T-helper 2 cell (primary cell): ENCODE measurements at regions not wholly inside any gene's neighbourhood (a gene's known extent, or its start where the extent isn't known, plus 50 kb on each side); places are given as distances from the start of the nearest gene placed in this dataset.

Experiments used
- DNase-seq, 5 experiments: peaks; one replicate each; pipeline versions ENCODE4 v3.0.0 to v3.0.0-alpha.2; 2012 to 2022

GRCh38 chr4:22336822-22337221 lies 179.0 kb downstream of the ADGRA3 start:
- no peak for DNase-seq

- no peak for DNase-seq
Measured at GRCh38 chr4:22334155-22334554, 181.7 kb downstream of the ADGRA3 start.

GRCh38 chr4:22324422-22324821 lies 191.4 kb downstream of the ADGRA3 start:
- no peak for DNase-seq

GRCh38 chr4:22323691-22324090 lies 192.2 kb downstream of the ADGRA3 start:
- DNase-seq: no peak

GRCh38 chr4:22322996-22323395 lies 192.9 kb downstream of the ADGRA3 start:
- no peak for DNase-seq

- no peak for DNase-seq
Measured at GRCh38 chr4:22315628-22316027, 200.2 kb downstream of the ADGRA3 start.

- no peak for DNase-seq
Measured at GRCh38 chr4:22313976-22314375, 201.9 kb downstream of the ADGRA3 start.

- no peak for DNase-seq
Measured at GRCh38 chr4:22312113-22312512, 203.8 kb downstream of the ADGRA3 start.

- no peak for DNase-seq
Measured at GRCh38 chr4:22301253-22301652, 214.6 kb downstream of the ADGRA3 start.

- DNase-seq: no peak
Measured at GRCh38 chr4:22299678-22300077, 216.2 kb downstream of the ADGRA3 start.

- DNase-seq: no peak
Measured at GRCh38 chr4:22287631-22288030, 228.2 kb downstream of the ADGRA3 start.

- DNase-seq: no peak
Measured at GRCh38 chr4:22268350-22269025, 247.4 kb downstream of the ADGRA3 start.

GRCh38 chr4:22264261-22264660 lies 251.6 kb downstream of the ADGRA3 start:
- no peak for DNase-seq

GRCh38 chr4:22253431-22253830 lies 262.4 kb downstream of the ADGRA3 start:
- DNase-seq: no peak

GRCh38 chr4:22246847-22247246 lies 269.0 kb downstream of the ADGRA3 start:
- no peak for DNase-seq

- no peak for DNase-seq
Measured at GRCh38 chr4:22245294-22245693, 270.6 kb downstream of the ADGRA3 start.

- DNase-seq: no peak
Measured at GRCh38 chr4:22241415-22241814, 274.5 kb downstream of the ADGRA3 start.

- no peak for DNase-seq
Measured at GRCh38 chr4:22240814-22241213, 275.1 kb downstream of the ADGRA3 start.

- no peak for DNase-seq
Measured at GRCh38 chr4:22238742-22239141, 277.1 kb downstream of the ADGRA3 start.

- peak in 1 of 5 experiments; percentile 10 for DNase-seq
Measured at GRCh38 chr4:22237846-22238494, 277.9 kb downstream of the ADGRA3 start.

- peak in 2 of 5 experiments; percentile 3 to 56 for DNase-seq
Measured at GRCh38 chr4:22237155-22237751, 278.6 kb downstream of the ADGRA3 start.

GRCh38 chr4:22235698-22236097 lies 280.2 kb downstream of the ADGRA3 start:
- no peak for DNase-seq

- no peak for DNase-seq
Measured at GRCh38 chr4:22233230-22233629, 282.6 kb downstream of the ADGRA3 start.

GRCh38 chr4:22220965-22221364 lies 272.4 kb upstream of the KCNIP4 start:
- DNase-seq: no peak
